HCT116 (cell line): ENCODE measurements at regions not wholly inside any gene's neighbourhood (a gene's known extent, or its start where the extent isn't known, plus 50 kb on each side); places are given as distances from the start of the nearest gene placed in this dataset.

Experiments
- ATAC-seq: fragments of 200-7000 bp; cut with Tn5 transposase; 2 replicates; pipeline ENCODE4 v1.9.1; 2020; ENCODE audit warnings: mild to moderate bottlenecking, moderate library complexity
- BruUV-seq: library from RNA; stranded (reverse); fragments of 400-500 nt; replicated peaks from 2 replicates; lab custom pipeline; 2021; lab: Mats Ljungman, UMichigan
- CTCF ChIA-PET: fragments of 300-600 bp; sonication (Branson Sonifier 250); formaldehyde crosslinking; loops from one replicate; lab custom pipeline; 2021; ENCODE audit warnings: antibody characterized with exemption; lab: Charles Lee
- POLR2A ChIA-PET: fragments of 300-600, 350-600 bp; sonication (Branson Sonifier 250); formaldehyde crosslinking; loops from one replicate; lab custom pipeline; 2021; ENCODE audit warnings: antibody characterized with exemption; lab: Charles Lee
- RAD21 ChIA-PET, 2 experiments: fragments of 300-600 bp; sonication (Branson Sonifier 250); formaldehyde crosslinking; loops; one replicate each; lab custom pipeline; 2023; ENCODE audit warnings: low total read pairs in 2 of 2; ENCODE audit not compliant: uncharacterized antibody in 2 of 2, unreplicated experiment in 2 of 2, low non-redundant PET in 1 of 2; lab: Charles Lee
- DNase-seq: peaks from one replicate; pipeline ENCODE4 v3.0.0-alpha.2; 2010; ENCODE audit warnings: low read depth, low spot score
- H2AFZ ChIP-seq: fragments of 200-600 bp; shearing (Covaris generic), sonication (generic); 2 replicates; pipeline ENCODE4 v1.6.1; 2017; ENCODE audit warnings: low read depth, mixed run types, mixed read lengths, antibody characterized with exemption, low read length; ENCODE audit not compliant: poor library complexity, severe bottlenecking
- H3K27ac ChIP-seq: 2 replicates; pipeline ENCODE4 v1.5.1; 2012; ENCODE audit warnings: low read depth, low read length
- H3K27me3 ChIP-seq: fragments of 200-600 bp; sonication (generic); 2 replicates; pipeline ENCODE4 v1.6.1; 2016; ENCODE audit warnings: mixed run types, low read length, mixed read lengths; ENCODE audit not compliant: insufficient read depth
- H3K36me3 ChIP-seq, 2 experiments: fragments of 200-500 bp in 1 of 2; fragments of 200-600 bp in 1 of 2; sonication (Bioruptor generic) in 1 of 2; sonication (generic) in 1 of 2; 2 replicates each; pipeline versions ENCODE4 v1.5.1 to v1.6.1; 2014 to 2016; ENCODE audit warnings: low read length in 2 of 2, inconsistent platforms in 1 of 2, mixed read lengths in 1 of 2, mixed run types in 1 of 2; ENCODE audit not compliant: insufficient read depth in 2 of 2, control insufficient read depth in 1 of 2
- H3K4me1 ChIP-seq, 2 experiments: fragments of 200-600 bp in 1 of 2; sonication (generic) in 1 of 2; 2 replicates each; pipeline versions ENCODE4 v1.5.1 to v1.6.1; 2012 to 2017; ENCODE audit warnings: low read length in 2 of 2, inconsistent platforms in 1 of 2, mild to moderate bottlenecking in 1 of 2, mixed read lengths in 1 of 2, mixed run types in 1 of 2, moderate library complexity in 1 of 2; ENCODE audit not compliant: insufficient read depth in 2 of 2, control insufficient read depth in 1 of 2
- H3K4me2 ChIP-seq: fragments of 200-600 bp; sonication (generic); 2 replicates; pipeline ENCODE4 v1.6.1; 2017; ENCODE audit warnings: mixed run types, low read length, mixed read lengths
- H3K4me3 ChIP-seq, 2 experiments: fragments of 200-600 bp in 1 of 2; sonication (generic) in 1 of 2; replicated peaks in 1 of 2; 2 replicates each; pipeline ENCODE4 v1.5.1; 2011 to 2016; ENCODE audit warnings: low read length in 2 of 2, control low read depth in 1 of 2, low read depth in 1 of 2, mild to moderate bottlenecking in 1 of 2, mixed read lengths in 1 of 2, mixed run types in 1 of 2
- H3K79me2 ChIP-seq: fragments of 200-600 bp; sonication (generic); 2 replicates; pipeline ENCODE4 v1.6.1; 2017; ENCODE audit warnings: mild to moderate bottlenecking, mixed run types, low read length, moderate library complexity, mixed read lengths; ENCODE audit not compliant: insufficient read depth
- H3K9ac ChIP-seq: fragments of 200-600 bp; sonication (generic); 2 replicates; pipeline ENCODE4 v1.6.1; 2016; ENCODE audit warnings: low read length, mixed read lengths
- H3K9me2 ChIP-seq: fragments of 200-600 bp; sonication (generic), shearing (Covaris generic); 2 replicates; pipeline ENCODE4 v1.6.1; 2017; ENCODE audit warnings: mixed run types, mild to moderate bottlenecking, moderate library complexity; ENCODE audit not compliant: insufficient read depth
- H3K9me3 ChIP-seq, 2 experiments: fragments of 200-500 bp in 1 of 2; fragments of 200-600 bp in 1 of 2; sonication (Bioruptor generic) in 1 of 2; sonication (generic) in 1 of 2; 2 replicates each; pipeline ENCODE4 v1.6.1; 2014 to 2017; ENCODE audit warnings: low read length in 2 of 2, mixed read lengths in 2 of 2, inconsistent platforms in 1 of 2, low read depth in 1 of 2, mild to moderate bottlenecking in 1 of 2, mixed run types in 1 of 2, moderate library complexity in 1 of 2; ENCODE audit not compliant: control insufficient read depth in 1 of 2, insufficient read depth in 1 of 2
- H4K20me1 ChIP-seq: fragments of 200-600 bp; sonication (generic), shearing (Covaris generic); 2 replicates; pipeline ENCODE4 v1.6.1; 2017; ENCODE audit warnings: mixed run types, mild to moderate bottlenecking, moderate library complexity; ENCODE audit not compliant: insufficient read depth
- CBX3 ChIP-seq: IDR thresholded peaks from 2 replicates; pipeline ENCODE4 v1.6.1; 2012; ENCODE audit warnings: low read depth
- EZH2 ChIP-seq: fragments of 200-600 bp; sonication (generic); IDR thresholded peaks from 2 replicates; pipeline ENCODE4 v1.6.1; 2017; ENCODE audit warnings: antibody characterized with exemption, mixed run types
- EZH2phosphoT487 ChIP-seq: fragments of 200-600 bp; IDR thresholded peaks from 2 replicates; pipeline ENCODE4 v1.6.1; 2018; ENCODE audit warnings: antibody characterized with exemption, borderline replicate concordance
- JUND ChIP-seq: IDR thresholded peaks from 2 replicates; pipeline ENCODE4 v1.6.1; 2012
- POLR2A ChIP-seq: IDR thresholded peaks from 2 replicates; pipeline ENCODE4 v1.7.0; 2011; ENCODE audit warnings: borderline replicate concordance; ENCODE audit not compliant: insufficient read depth, insufficient read length; ENCODE audit errors: extremely low read depth
- POLR2AphosphoS5 ChIP-seq: IDR thresholded peaks from 2 replicates; pipeline ENCODE4 v1.6.1; 2011; ENCODE audit warnings: mild to moderate bottlenecking, low read depth, low read length, moderate library complexity
- RAD21 ChIP-seq: IDR thresholded peaks from 2 replicates; pipeline ENCODE4 v1.6.1; 2012; ENCODE audit warnings: low read depth, mild to moderate bottlenecking
- SP1 ChIP-seq: IDR thresholded peaks from 2 replicates; pipeline ENCODE4 v1.6.1; 2012; ENCODE audit warnings: low read depth
- SRF ChIP-seq: IDR thresholded peaks from 2 replicates; pipeline ENCODE4 v1.6.1; 2012; ENCODE audit warnings: low read depth
- TCF7L2 ChIP-seq: IDR thresholded peaks from 2 replicates; pipeline ENCODE4 v1.7.0; 2011; ENCODE audit warnings: borderline replicate concordance, inconsistent platforms; ENCODE audit not compliant: insufficient read depth, insufficient read length; ENCODE audit errors: extremely low read depth
- YY1 ChIP-seq: IDR thresholded peaks from 2 replicates; pipeline ENCODE4 v1.6.1; 2011; ENCODE audit warnings: low read length, low read depth, moderate library complexity, mild to moderate bottlenecking; ENCODE audit not compliant: insufficient replicate concordance; ENCODE audit errors: extremely low read depth
- ZFX ChIP-seq: fragments of 450-650 bp; IDR thresholded peaks from 2 replicates; pipeline ENCODE4 v1.6.1; 2017
- ZNF274 ChIP-seq: fragments of 200-500 bp; sonication (Bioruptor generic); IDR thresholded peaks from 2 replicates; pipeline ENCODE4 v1.6.1; 2014; ENCODE audit warnings: mild to moderate bottlenecking, low read depth, low read length, inconsistent platforms
- intact Hi-C: fragments of 100-400 bp; cut with micrococcal nuclease; formaldehyde crosslinking; loops from 2 replicates; pipeline ENCODE4 v1.10.0; 2022
- TF ChIP-seq, protein P1 (sequence below), 3 experiments: fragments of 200-600 bp in 1 of 3; sonication (generic) in 1 of 3; IDR thresholded peaks in 2 of 3; conservative IDR thresholded peaks in 1 of 3; 2 replicates each; pipeline ENCODE4 v1.5.1; 2012 to 2017; ENCODE audit warnings: low read depth in 2 of 3, low read length in 2 of 3, antibody characterized with exemption in 1 of 3, borderline replicate concordance in 1 of 3, control low read depth in 1 of 3, mild to moderate bottlenecking in 1 of 3, mixed read lengths in 1 of 3, mixed run types in 1 of 3, moderate library complexity in 1 of 3; ENCODE audit not compliant: insufficient read depth in 1 of 3
- TF ChIP-seq, protein P2 (sequence below): IDR thresholded peaks from 2 replicates; pipeline ENCODE4 v1.6.1; 2012; ENCODE audit warnings: low read depth
- TF ChIP-seq, protein P3 (sequence below): IDR thresholded peaks from 2 replicates; pipeline ENCODE4 v1.6.1; 2011; ENCODE audit warnings: mild to moderate bottlenecking, low read length, moderate library complexity; ENCODE audit not compliant: insufficient replicate concordance; ENCODE audit errors: extremely low read depth

DNA sequence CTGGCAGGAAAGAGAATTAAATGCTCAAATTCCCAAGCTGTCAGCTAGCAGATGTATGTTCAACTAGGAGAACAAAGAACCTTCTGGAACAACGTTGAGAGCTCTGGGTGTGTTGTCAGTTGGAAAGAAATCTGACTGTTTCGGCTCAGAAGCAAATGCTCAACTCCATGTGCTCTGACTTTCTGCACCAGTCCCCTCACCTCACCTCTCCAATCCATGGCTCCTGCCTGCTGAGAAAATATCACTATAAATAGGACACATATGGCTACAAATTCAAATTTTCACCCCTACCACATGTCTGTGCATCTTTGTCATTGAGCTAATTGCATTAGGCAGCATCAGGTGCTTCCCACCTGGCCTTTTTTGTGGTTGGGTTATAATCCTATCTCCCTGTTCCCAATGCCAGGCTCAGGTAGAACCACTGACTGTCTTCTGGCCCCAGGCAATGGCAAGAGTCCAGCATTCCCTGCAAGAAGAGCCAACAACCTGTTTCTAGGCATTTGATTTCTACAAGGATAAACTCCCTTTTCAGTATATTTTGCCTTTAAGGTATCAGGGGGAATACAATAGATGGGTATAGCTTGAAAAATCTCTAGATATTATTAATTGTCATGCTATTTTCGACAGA lies 142.6 kb upstream of the LSM8 start (continued):
- TF ChIP-seq POLR2AphosphoS5 = no peak
- no peak for TF ChIP-seq EZH2
- TF ChIP-seq, protein P1, sequence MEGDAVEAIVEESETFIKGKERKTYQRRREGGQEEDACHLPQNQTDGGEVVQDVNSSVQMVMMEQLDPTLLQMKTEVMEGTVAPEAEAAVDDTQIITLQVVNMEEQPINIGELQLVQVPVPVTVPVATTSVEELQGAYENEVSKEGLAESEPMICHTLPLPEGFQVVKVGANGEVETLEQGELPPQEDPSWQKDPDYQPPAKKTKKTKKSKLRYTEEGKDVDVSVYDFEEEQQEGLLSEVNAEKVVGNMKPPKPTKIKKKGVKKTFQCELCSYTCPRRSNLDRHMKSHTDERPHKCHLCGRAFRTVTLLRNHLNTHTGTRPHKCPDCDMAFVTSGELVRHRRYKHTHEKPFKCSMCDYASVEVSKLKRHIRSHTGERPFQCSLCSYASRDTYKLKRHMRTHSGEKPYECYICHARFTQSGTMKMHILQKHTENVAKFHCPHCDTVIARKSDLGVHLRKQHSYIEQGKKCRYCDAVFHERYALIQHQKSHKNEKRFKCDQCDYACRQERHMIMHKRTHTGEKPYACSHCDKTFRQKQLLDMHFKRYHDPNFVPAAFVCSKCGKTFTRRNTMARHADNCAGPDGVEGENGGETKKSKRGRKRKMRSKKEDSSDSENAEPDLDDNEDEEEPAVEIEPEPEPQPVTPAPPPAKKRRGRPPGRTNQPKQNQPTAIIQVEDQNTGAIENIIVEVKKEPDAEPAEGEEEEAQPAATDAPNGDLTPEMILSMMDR (IDR thresholded peaks at IDR 0.05 in 2 of 3, conservative IDR thresholded peaks at IDR 0.05 in 1 of 3; ENCODE audit: borderline replicate concordance in 1 of 3, insufficient read depth in 1 of 3, low read depth in 2 of 3, low read length in 2 of 3) = no peak
- no peak for TF ChIP-seq RAD21
- no peak for TF ChIP-seq JUND
- TF ChIP-seq, all 23 proteins: peak for 0

DNA sequence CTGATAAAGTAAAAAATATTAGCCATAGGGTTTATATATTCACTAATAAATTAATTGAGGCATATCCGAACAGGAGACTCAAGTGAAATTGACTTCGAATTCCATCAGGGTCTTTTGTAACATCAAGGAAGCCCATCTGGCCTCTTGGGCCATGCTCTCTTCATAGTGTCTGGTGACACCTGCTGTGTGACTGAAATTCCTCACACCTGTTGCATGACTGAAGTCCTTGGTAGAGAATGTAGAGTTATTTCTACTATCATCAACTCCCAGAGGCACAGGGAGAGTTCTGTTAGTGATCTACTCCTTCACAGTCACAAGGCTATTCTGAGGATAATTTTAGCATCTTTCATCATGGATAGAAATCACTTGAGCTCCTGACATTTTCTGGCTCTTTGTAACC lies 138.3 kb upstream of the LSM8 start:
- intact Hi-C loops = no loop called here
- DNase-seq = no peak
- BruUV-seq = no TSS peak
- H2AFZ ChIP-seq = no peak overlapping the region
- no peaks in the 10 kb centered on the region for H3K4me1 ChIP-seq
- H3K9me2 ChIP-seq = no peaks in the 10 kb centered on the region
- H3K9me3 ChIP-seq = no peaks in the 10 kb centered on the region
- no peaks in the 10 kb centered on the region for H3K27me3 ChIP-seq
- no peak overlapping the region for H3K27ac ChIP-seq
- no peak for TF ChIP-seq TCF7L2
- TF ChIP-seq YY1 = no peak
- no peak for TF ChIP-seq POLR2A
- TF ChIP-seq SP1 = no peak
- TF ChIP-seq CBX3 = no peak
- TF ChIP-seq EZH2phosphoT487 = no peak
- TF ChIP-seq JUND = no peak
- TF ChIP-seq, protein P2, sequence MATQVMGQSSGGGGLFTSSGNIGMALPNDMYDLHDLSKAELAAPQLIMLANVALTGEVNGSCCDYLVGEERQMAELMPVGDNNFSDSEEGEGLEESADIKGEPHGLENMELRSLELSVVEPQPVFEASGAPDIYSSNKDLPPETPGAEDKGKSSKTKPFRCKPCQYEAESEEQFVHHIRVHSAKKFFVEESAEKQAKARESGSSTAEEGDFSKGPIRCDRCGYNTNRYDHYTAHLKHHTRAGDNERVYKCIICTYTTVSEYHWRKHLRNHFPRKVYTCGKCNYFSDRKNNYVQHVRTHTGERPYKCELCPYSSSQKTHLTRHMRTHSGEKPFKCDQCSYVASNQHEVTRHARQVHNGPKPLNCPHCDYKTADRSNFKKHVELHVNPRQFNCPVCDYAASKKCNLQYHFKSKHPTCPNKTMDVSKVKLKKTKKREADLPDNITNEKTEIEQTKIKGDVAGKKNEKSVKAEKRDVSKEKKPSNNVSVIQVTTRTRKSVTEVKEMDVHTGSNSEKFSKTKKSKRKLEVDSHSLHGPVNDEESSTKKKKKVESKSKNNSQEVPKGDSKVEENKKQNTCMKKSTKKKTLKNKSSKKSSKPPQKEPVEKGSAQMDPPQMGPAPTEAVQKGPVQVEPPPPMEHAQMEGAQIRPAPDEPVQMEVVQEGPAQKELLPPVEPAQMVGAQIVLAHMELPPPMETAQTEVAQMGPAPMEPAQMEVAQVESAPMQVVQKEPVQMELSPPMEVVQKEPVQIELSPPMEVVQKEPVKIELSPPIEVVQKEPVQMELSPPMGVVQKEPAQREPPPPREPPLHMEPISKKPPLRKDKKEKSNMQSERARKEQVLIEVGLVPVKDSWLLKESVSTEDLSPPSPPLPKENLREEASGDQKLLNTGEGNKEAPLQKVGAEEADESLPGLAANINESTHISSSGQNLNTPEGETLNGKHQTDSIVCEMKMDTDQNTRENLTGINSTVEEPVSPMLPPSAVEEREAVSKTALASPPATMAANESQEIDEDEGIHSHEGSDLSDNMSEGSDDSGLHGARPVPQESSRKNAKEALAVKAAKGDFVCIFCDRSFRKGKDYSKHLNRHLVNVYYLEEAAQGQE = no peak
- TF ChIP-seq EZH2 = no peak
- TF ChIP-seq, protein P3, sequence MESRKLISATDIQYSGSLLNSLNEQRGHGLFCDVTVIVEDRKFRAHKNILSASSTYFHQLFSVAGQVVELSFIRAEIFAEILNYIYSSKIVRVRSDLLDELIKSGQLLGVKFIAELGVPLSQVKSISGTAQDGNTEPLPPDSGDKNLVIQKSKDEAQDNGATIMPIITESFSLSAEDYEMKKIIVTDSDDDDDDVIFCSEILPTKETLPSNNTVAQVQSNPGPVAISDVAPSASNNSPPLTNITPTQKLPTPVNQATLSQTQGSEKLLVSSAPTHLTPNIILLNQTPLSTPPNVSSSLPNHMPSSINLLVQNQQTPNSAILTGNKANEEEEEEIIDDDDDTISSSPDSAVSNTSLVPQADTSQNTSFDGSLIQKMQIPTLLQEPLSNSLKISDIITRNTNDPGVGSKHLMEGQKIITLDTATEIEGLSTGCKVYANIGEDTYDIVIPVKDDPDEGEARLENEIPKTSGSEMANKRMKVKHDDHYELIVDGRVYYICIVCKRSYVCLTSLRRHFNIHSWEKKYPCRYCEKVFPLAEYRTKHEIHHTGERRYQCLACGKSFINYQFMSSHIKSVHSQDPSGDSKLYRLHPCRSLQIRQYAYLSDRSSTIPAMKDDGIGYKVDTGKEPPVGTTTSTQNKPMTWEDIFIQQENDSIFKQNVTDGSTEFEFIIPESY = no peak
- TF ChIP-seq SRF = no peak
- TF ChIP-seq ZNF274 = no peak
- no peak for TF ChIP-seq ZFX
- no peaks in the 10 kb centered on the region for H4K20me1 ChIP-seq
- H3K9ac ChIP-seq = no peak overlapping the region
- no peak for ATAC-seq
- ChIA-PET POLR2A (no interaction called here), CTCF (no interaction called here), RAD21 (no interaction called here)
- no peak overlapping the region for H3K4me2 ChIP-seq
- no peaks in the 10 kb centered on the region for H3K36me3 ChIP-seq
- H3K4me3 ChIP-seq = no peak overlapping the region
- H3K79me2 ChIP-seq = no peaks in the 10 kb centered on the region
